ENCODE measurements at regions not wholly inside any gene's neighbourhood (a gene's known extent, or its start where the extent isn't known, plus 50 kb on each side); places are given as distances from the start of the nearest gene placed in this dataset.
"Not testable (repeated sequence)": the region's sequence is repeated elsewhere in the genome, so short reads cannot be mapped to it uniquely, and the experiment has no call there.

DNA sequence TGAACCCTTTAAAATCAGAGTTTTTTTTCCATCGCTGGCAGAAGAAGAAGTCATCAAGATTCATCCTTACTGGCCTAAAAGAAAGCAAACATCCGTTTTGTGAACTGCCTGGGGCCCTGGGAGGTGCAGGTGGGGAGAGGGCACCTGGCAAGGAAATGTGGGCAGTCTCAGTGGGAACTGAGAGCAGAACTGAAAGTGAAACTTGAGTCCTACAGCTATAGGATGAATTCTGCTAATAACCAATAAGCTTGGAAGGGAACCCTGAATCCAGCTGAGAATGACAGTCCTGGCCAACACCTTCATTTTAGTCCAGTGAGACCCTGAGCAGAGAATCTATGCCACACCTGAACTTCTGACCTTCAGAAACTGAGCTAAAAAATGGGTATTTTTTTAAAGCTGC, 130.1 kb upstream of the ASCC3 start:
- no peak for DNase-seq
- intact Hi-C loops (cut with DNase I) = no loop called here

DNA sequence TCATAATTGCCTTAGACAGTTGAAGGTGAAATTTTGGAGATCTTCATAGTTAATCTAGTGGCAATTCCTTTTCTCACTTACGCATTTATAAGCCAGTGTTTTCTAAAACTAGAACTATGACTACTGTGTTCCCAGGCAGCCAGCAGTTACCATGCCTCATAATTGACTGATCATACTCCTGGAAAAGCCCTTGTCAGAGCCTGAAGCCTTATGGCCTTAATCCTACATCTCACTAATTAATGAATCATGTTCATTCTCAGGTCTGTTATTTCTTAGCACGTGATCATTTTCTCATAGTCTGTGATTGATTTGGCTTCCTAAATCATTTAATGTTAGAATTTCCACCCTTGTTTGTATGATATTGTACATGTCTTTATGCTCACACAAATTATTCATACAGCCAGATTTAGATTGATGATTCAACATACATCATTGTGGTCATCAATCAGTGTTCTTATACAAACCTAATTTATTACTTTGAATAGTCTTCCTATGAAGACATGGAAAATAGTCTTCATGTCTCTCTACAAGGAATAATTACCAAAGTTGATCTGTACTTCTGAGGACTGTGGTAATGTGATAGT, 132.6 kb upstream of the ASCC3 start:
- no peak for DNase-seq
- intact Hi-C loops (cut with DNase I) = no loop called here

DNA sequence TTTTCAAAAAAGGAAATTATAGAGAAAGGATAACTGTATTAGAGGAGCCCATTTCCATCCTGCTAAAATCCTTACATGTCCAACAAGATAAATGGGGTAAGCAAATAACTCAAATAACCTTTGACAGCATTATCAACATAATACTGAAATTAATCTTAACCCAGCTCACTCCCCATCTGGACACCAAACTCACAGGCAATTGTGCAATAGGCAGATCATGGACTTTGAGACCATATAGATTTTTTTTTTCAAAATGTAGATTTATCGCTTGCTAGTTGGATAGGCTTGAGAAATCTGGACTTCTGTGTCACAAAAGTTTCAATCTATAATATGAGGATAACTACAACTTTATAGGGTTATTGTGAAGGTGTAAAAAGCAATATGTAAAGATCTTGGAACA, 134.4 kb upstream of the ASCC3 start:
- DNase-seq = no peak
- intact Hi-C loops (cut with DNase I) = no loop called here

GRCh38 chr6:101016163-101016562, 135.0 kb upstream of the ASCC3 start:
- intact Hi-C loops (cut with DNase I) = no loop called here
- no peak for DNase-seq

DNA sequence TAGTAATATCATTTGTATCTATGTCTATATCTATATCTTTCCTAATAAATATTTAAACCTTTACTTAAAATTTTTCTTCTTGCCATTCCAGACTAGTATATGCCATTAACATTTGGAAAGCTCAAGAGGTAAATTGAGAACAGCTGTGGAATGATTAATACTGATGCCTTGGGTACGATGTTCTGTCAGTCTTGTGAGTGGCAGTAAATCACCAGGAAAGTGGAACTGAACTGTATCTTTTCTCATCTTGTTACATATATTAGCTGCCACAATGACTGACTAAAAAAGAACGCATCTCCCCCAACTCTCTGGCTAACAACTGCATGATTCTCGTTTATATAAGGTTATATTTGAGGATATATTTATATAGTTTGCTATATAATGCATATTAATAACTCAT, 137.0 kb upstream of the ASCC3 start:
- intact Hi-C loops (cut with DNase I) = no loop called here

DNA sequence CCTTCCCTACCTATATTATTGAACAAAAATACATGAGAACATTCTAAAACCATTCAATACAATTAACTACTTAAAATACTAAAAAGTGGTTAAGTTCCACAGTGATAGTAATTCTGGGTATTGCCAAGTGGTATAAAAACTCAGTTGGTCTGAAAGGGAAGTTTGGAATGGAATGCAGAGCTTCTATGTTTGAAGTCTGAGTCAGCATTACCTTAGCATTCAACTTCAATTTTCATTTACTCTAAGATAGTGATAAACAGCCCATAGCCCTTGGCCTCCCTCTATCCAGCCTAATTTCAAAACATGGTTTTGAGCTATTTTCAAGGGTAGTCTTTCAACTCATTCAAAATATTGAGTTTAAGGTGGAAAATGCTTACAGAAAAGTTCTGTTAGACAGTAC, 140.4 kb upstream of the ASCC3 start:
- intact Hi-C loops (cut with DNase I) = no loop called here
- DNase-seq = no peak

More for the DNA sequence above, 137.0 kb upstream of the ASCC3 start:
- no peak for DNase-seq

- no peak for DNase-seq
- intact Hi-C loops (cut with DNase I) = no loop called here
These were observed 161.8 kb upstream of the ASCC3 start for GRCh38 chr6:101042966-101043365.

- intact Hi-C loops (cut with DNase I) = no loop called here
- no peak for DNase-seq
These were observed 177.2 kb upstream of the ASCC3 start for GRCh38 chr6:101058296-101058695.

DNA sequence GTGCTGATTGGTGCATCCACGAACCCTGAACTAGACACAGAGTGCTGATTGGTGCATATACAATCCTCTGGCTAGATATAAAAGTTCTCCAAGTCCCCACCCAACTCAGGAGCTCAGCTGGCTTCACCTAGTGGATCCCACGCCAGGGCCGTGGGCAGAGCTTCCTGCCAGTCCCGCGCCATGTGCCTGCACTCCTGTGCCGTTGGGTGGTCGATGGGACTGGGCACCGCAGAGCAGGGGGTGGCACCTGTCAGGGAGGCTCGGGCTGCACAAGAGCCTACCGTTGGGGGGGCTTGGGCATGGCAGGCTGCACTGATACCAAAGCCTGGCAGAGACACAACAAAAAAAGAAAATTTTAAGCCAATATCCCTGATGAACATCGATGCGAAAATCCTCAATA, 185.4 kb upstream of the ASCC3 start:
- DNase-seq = no peak
- intact Hi-C loops (cut with DNase I) = no loop called here

- no peak for DNase-seq
These were observed 188.2 kb upstream of the ASCC3 start for GRCh38 chr6:101069191-101069795.

GRCh38 chr6:101070044-101070608, 189.0 kb upstream of the ASCC3 start:
- intact Hi-C loops (cut with DNase I) = no loop called here
- peak in 3 of 10 donors; percentile 64 to 78 (median 77) for DNase-seq

More at GRCh38 chr6:101069191-101069795, 188.2 kb upstream of the ASCC3 start:
- intact Hi-C loops (cut with DNase I) = no loop called here

DNA sequence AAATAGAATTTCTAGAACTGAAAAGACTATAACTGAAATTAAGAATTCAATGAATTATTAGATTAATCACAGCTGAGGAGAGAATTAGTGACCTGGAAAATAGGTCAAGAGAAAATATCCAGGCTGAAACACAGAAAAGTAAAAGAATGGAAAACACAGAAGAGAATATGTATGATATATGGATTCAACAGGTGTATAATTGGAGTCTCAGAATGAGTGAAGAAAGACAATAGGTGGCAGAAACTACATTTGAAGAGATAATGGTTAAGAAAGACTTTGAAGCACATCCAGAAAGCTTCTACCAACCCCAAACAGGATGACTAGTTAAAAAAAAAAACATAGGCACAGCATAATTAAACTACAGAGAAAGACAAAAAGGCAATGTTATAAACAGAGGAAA, 196.2 kb upstream of the ASCC3 start:
- intact Hi-C loops (cut with DNase I) = no loop called here
- no peak for DNase-seq

DNA sequence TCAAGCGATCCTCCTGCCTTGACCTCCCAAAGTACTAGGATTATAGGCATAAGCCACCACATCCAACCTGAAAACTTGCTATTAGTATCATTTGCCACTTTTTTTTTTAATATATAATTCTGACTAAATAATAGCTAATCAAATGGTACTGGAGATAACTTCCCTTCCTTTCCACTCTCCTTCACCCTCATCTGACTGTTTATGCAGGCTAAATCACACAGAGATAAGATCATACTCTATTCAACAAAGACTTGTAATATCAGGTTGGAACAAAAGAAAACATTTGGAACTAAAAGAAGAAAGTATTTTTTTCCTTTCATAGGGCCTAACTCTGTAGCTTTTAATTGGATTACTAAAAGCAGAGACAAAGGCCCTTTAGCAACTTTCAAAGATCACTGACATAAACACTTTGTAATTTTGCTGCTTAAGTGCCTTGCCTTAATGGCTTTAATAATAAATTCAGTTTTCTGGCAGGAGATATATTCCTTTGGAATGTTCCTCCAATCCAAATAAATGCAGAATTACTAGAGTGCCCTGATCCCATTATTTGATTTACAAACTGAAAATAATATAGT, 198.7 kb upstream of the ASCC3 start:
- DNase-seq = no peak
- intact Hi-C loops (cut with DNase I) = no loop called here

GRCh38 chr6:101080597-101080996, 199.5 kb upstream of the ASCC3 start:
- intact Hi-C loops (cut with DNase I) = no loop called here

DNA sequence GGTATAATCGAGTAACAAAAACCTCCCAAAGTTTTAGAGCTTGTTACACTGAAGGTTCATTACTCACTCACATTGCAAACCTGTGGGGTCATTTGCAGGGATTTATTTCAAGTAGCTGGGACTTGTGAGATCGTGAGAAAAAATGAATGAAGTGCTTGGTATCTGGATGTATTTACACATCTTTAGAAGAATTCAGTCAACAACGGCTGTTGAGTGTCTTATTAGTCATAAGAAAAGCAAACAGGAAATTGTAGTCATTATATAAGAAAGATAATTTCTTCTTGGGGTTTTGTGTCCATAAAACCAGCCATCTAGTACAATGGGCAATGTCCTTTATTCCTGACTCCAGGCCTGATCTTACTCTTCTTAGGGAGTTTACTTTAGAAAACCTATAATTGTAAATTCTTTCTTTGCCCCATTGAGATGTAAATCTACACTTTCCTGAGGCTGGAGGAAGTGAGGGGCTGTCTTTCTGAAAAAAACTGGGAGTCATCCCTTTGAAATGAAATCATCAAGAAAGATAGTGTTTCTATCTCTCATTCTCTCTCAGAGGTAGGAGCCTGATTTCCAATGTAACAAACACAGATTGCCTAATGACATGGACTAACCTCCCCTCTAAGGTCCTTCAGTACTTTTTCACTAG, 202.5 kb upstream of the ASCC3 start:
- no peak for DNase-seq
- intact Hi-C loops (cut with DNase I) = no loop called here

More at GRCh38 chr6:101080597-101080996, 199.5 kb upstream of the ASCC3 start:
- no peak for DNase-seq

GRCh38 chr6:101085327-101085726, 204.2 kb upstream of the ASCC3 start:
- no peak for DNase-seq
- intact Hi-C loops (cut with DNase I) = no loop called here

- intact Hi-C loops (cut with DNase I) = no loop called here
- DNase-seq = no peak
These were observed 205.3 kb upstream of the ASCC3 start for GRCh38 chr6:101086473-101086872.

- intact Hi-C loops (cut with DNase I) = no loop called here
- no peak for DNase-seq
These were observed 207.5 kb upstream of the ASCC3 start for GRCh38 chr6:101088594-101088993.

DNA sequence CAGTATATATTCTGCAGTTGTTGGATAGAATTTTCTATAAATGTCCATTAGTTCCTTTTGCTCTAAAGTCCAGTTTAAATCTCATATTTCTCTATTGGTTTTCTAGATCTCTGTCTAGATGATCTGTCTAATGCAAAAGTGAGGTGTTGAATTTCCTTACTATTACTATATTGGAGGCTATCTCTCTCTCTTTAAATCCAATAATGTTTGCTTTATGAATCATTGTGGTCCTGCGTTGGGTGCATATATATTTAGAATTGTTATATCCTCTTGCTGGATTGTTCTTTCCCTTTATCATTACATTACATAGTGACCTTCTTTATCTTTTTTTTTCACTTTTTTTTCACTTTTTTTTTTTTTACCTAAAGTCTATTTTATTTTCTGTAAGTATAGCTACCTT, 208.5 kb upstream of the ASCC3 start:
- intact Hi-C loops (cut with DNase I) = no loop called here
- no peak for DNase-seq

DNA sequence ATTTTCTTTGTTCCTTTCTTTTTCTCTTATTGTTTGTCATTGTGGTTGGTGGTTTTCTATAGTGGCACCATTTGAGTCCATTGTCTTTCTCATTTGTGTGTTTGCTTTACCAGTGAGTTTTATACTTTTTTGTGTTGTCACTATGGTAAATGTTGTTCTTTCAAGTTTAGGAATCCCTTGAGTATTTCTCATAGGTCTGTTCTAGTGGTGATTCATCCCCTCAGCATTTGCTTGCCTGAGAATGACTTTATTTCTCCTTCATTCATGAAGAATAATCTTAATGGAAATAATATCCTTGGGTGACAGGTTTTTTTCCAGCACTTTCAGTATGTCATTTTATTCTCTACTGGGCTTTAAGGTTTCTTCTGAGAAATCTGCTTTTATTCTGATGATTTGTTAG, 209.2 kb upstream of the ASCC3 start:
- intact Hi-C loops (cut with DNase I) = no loop called here

DNA sequence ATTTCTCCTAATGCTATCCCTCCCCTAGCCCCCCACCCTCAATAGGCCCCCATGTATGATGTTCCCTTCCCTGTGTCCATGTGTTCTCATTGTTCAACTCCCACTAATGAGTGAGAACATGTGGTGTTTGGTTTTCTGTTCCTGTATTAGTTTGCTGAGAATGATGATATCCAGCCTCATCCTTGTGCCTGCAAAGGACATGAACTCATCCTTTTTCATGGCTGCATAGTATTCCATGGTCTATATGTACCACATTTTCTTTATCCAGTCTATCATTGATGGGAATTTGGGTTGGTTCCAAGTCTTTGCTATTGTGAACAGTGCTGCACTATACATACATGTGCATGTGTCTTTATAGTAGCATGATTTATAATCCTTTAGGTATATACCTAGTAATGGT, 217.5 kb upstream of the ASCC3 start:
- DNase-seq; intact Hi-C loops (cut with DNase I): not testable (repeated sequence)

More for the DNA sequence above, 209.2 kb upstream of the ASCC3 start:
- no peak for DNase-seq

All from posterior cingulate gyrus (tissue), 11 donors.